ENCODE measurements at regions not wholly inside any gene's neighbourhood (a gene's known extent, or its start where the extent isn't known, plus 50 kb on each side); places are given as distances from the start of the nearest gene placed in this dataset.
"Not testable (repeated sequence)": the region's sequence is repeated elsewhere in the genome, so short reads cannot be mapped to it uniquely, and the experiment has no call there.

DNA sequence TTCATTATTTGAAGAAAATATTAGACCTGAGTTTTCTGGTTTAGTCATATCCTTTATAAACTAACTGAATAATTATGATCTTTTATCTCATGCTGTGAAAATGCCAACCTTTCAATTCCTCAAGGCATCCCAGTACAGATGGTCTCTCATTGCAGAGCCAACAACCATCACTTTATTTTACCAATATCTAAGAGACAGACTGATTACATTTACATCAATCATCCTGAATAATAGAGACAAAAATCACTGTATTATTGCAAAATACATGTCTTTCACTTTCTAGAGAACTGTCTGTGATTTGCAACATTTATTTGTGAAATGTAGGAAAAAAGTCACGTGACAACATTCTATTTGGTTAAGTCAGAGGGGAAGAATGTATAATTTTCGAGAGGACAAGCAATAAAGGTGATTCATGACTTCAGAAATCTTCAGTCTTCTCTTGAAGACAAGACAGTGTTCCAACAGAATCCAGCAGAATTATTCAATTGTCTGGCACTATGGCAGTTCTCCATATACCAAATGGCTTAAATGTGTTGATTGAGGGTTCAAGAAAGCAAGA lies 503.6 kb upstream of the SYT4 start:
- Histone ChIP-seq H3K4me3 (ENCODE audit: low read depth, low read length) (no peak overlapping the region), H3K27ac (no peak overlapping the region), H3K36me3 (replicated peaks) (no peaks in the 10 kb centered on the region), H3K27me3 (replicated peaks) (no peaks in the 10 kb centered on the region)
- TF ChIP-seq, protein P1, sequence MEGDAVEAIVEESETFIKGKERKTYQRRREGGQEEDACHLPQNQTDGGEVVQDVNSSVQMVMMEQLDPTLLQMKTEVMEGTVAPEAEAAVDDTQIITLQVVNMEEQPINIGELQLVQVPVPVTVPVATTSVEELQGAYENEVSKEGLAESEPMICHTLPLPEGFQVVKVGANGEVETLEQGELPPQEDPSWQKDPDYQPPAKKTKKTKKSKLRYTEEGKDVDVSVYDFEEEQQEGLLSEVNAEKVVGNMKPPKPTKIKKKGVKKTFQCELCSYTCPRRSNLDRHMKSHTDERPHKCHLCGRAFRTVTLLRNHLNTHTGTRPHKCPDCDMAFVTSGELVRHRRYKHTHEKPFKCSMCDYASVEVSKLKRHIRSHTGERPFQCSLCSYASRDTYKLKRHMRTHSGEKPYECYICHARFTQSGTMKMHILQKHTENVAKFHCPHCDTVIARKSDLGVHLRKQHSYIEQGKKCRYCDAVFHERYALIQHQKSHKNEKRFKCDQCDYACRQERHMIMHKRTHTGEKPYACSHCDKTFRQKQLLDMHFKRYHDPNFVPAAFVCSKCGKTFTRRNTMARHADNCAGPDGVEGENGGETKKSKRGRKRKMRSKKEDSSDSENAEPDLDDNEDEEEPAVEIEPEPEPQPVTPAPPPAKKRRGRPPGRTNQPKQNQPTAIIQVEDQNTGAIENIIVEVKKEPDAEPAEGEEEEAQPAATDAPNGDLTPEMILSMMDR (IDR thresholded peaks at IDR 0.05; ENCODE audit: low read depth, low read length, missing control alignments) = no peak
- in situ Hi-C loops (cut with HindIII; ENCODE audit: low pct_ligation_motif_present, low sequenced_read_pairs) = no loop called here
- peak; percentile 11 for DNase-seq

DNA sequence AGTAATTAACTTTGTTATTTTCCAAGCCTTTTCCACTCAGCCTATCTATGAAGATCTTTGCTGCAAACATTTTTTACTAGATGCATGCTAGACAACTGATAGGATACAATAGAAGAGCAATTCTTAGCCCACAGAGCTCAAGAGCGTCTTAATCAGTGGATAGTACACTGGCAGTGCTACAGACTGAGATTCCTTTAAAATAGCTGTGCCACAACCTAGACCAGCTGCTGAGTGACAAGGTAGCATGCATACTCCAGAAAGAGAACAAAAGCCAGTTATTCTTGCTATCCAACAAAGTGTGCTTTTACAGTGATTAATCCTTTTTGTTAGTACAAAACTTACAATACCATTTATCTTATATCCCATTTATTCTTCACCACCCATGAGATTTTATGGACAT lies 507.9 kb upstream of the SYT4 start:
- no peaks in the 10 kb centered on the region for H3K27me3 ChIP-seq (replicated peaks)
- H3K36me3 ChIP-seq (replicated peaks) = no peaks in the 10 kb centered on the region
- DNase-seq = no peak
- in situ Hi-C loops (cut with HindIII; ENCODE audit: low pct_ligation_motif_present, low sequenced_read_pairs) = no loop called here
- H3K4me3 ChIP-seq (ENCODE audit: low read depth, low read length) = no peak overlapping the region
- TF ChIP-seq, protein P1 (IDR thresholded peaks at IDR 0.05; ENCODE audit: low read depth, low read length, missing control alignments) = no peak
- H3K27ac ChIP-seq = no peak overlapping the region

DNA sequence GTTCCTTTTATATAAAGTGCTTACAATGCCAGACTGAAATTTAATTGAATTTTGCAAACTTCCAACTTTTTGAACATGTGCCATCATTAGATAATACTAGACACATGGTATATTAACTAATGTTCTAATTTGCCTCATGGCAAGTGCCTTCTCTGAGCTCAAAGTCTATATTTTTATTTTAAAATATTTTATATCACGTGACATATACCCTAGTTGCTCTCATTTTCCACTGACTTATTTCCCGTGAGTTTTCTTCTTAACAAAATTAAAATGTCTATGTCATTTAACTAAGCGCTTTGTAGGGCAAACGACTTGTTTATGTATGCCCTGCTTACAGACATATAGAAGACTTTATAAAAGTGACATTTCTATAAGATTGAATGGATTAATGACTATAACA lies 509.6 kb upstream of the SYT4 start:
- TF ChIP-seq, protein P1 (IDR thresholded peaks at IDR 0.05; ENCODE audit: low read depth, low read length, missing control alignments) = no peak
- DNase-seq = no peak
- H3K36me3 ChIP-seq (replicated peaks) = no peaks in the 10 kb centered on the region
- H3K27me3 ChIP-seq (replicated peaks) = no peaks in the 10 kb centered on the region
- in situ Hi-C loops (cut with HindIII; ENCODE audit: low pct_ligation_motif_present, low sequenced_read_pairs) = no loop called here
- H3K27ac ChIP-seq = no peak overlapping the region
- H3K4me3 ChIP-seq (ENCODE audit: low read depth, low read length) = no peak overlapping the region

DNA sequence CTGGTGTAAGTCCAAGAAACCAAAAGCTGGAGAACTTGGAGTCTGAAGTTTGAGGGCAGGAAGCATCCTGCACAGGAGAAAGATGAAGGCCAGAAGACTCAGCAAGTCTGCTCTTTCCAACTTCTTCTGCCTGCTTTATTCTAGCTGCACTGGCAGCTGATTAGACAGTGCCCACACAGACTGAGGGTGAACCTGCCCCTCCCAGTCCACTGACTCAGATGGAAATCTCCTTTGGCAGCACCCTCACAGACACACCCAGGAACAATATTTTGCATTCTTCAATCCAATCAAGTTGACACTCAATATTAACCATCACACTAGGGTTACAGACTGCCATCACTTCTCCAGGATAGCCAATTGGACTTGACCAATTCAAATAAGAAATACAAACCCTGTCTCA lies 510.4 kb upstream of the SYT4 start:
- H3K27ac ChIP-seq; DNase-seq; in situ Hi-C loops (cut with HindIII; ENCODE audit: low pct_ligation_motif_present, low sequenced_read_pairs); H3K27me3 ChIP-seq (replicated peaks); H3K4me3 ChIP-seq (ENCODE audit: low read depth, low read length); H3K36me3 ChIP-seq (replicated peaks): not testable (repeated sequence)

DNA sequence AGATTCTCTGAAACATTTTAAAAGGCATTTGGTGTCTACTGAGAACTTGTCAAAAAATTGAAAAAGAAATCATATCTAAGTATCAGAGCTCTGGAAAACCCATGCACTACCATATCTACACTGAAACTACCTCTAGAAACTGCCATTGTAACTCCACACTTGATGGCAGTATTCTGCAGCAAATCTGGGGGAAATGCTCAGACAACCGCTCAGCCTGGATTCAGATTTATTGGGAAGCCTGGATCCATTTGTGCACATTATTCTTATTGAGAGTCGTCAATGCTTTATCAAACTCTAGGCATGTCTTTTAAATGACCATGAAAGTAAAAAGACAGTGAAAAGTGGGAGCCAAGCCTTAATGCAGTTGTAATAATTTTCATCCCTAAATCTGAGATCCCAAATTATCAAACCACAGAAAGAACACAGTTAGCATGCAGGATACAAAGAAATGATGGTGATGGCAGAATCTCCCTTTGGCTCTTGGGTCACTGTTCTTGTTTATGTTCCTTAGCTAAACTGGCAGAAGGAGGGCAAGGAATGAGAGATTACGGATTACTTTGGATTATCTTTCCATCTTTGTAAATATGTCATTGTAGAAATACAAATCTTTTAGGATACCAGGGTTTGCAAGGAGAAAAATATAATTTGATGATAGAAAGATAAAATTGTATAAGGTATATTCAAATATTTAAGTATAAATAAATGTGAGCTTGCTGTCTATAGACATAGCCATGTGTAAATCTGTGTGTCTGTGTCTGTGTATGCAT lies 512.1 kb upstream of the SYT4 start:
- Histone ChIP-seq H3K4me3 (ENCODE audit: low read depth, low read length) (no peak overlapping the region), H3K27me3 (replicated peaks) (no peaks in the 10 kb centered on the region), H3K27ac (no peak overlapping the region), H3K36me3 (replicated peaks) (no peaks in the 10 kb centered on the region)
- TF ChIP-seq, protein P1 (IDR thresholded peaks at IDR 0.05; ENCODE audit: low read depth, low read length, missing control alignments) = peak; percentile 37
- in situ Hi-C loops (cut with HindIII; ENCODE audit: low pct_ligation_motif_present, low sequenced_read_pairs) = no loop called here
- peak; percentile 11 for DNase-seq

DNA sequence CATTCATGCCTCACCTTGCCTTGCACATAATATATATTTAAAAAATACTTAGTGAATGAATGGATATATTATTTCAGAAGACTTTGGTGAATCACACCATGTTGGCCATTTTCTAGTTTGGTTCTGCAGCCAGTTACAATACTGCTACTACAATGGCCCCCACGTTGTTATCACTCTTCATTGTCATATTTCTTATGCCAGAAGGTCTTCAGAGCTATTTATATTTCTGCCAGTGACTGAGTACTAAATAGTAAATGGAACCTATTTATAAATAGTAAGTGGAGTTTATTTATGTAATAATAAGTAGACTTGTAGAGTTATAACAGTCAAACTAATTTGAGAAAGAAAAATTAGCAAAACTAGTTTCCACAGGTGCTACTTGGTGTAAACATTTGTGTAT lies 516.6 kb upstream of the SYT4 start:
- Histone ChIP-seq H3K4me3 (ENCODE audit: low read depth, low read length) (no peak overlapping the region), H3K27me3 (replicated peaks) (no peaks in the 10 kb centered on the region), H3K27ac (no peak overlapping the region), H3K36me3 (replicated peaks) (no peaks in the 10 kb centered on the region)
- TF ChIP-seq, protein P1 (IDR thresholded peaks at IDR 0.05; ENCODE audit: low read depth, low read length, missing control alignments) = no peak
- in situ Hi-C loops (cut with HindIII; ENCODE audit: low pct_ligation_motif_present, low sequenced_read_pairs) = no loop called here
- DNase-seq = no peak

All from brain microvascular endothelial cell (primary cell).